ENCODE measurements at regions not wholly inside any gene's neighbourhood (a gene's known extent, or its start where the extent isn't known, plus 50 kb on each side); places are given as distances from the start of the nearest gene placed in this dataset.

- DNase-seq (ENCODE audit: low read depth, low spot score) = peak; percentile 57
- H3K4me3 ChIP-seq (ENCODE audit: low read depth, low read length) = no peak overlapping the region
- in situ Hi-C loops (cut with HindIII; ENCODE audit: low sequenced_read_pairs) = no loop called here
- TF ChIP-seq CTCF (IDR thresholded peaks at IDR 0.05; ENCODE audit: low read depth, low read length) = no peak
These were observed 325.9 kb downstream of the COL12A1 start for GRCh38 chr6:74879976-74880375.

DNA sequence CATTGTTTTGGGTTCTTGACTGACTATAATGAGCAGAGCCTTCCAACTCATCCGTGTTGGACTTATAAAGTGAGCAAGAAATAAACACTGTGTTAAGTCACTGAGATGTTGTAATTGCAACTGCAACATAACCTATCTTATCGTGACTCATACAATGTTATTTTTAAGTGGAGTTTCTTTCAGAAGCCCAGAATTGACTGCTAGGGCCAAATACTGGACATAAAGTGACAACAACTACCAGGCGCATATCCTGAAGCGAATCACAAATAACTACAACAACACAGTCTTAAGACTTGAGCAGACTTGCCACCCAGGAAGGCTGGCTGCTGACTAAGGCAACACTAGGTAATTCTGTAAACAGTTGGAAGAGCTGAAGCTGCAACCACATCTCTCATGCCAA lies 326.6 kb downstream of the COL12A1 start:
- in situ Hi-C loops (cut with HindIII; ENCODE audit: low sequenced_read_pairs) = no loop called here
- no peak overlapping the region for H3K4me3 ChIP-seq (ENCODE audit: low read depth, low read length)
- peak; percentile 81 for DNase-seq (ENCODE audit: low read depth, low spot score)
- TF ChIP-seq CTCF (IDR thresholded peaks at IDR 0.05; ENCODE audit: low read depth, low read length) = no peak

DNA sequence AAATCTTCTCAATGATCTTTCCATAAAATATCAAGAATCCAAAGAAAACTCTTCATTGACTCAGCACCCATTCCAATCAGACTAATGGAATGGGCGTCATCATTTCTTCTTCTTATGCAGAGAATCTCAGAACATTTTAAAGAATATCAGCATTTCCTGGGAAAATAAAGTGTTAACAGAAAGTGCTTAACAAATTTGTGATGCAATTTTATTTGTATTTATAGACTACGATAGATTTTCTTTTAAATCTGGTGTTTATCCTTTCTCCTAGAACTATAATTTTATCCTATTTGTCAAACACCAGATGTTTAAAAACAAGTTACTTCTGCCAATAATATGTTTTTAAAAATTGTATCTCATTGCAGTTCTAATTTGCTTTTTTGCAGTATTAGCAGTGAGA lies 330.7 kb downstream of the COL12A1 start:
- H3K4me3 ChIP-seq (ENCODE audit: low read depth, low read length) = no peak overlapping the region
- in situ Hi-C loops (cut with HindIII; ENCODE audit: low sequenced_read_pairs) = no loop called here
- no peak for DNase-seq (ENCODE audit: low read depth, low spot score)
- no peak for TF ChIP-seq CTCF (IDR thresholded peaks at IDR 0.05; ENCODE audit: low read depth, low read length)

GRCh38 chr6:74872754-74873476 lies 332.9 kb downstream of the COL12A1 start:
- in situ Hi-C loops (cut with HindIII; ENCODE audit: low sequenced_read_pairs) = no loop called here
- H3K4me3 ChIP-seq (ENCODE audit: low read depth, low read length) = no peak overlapping the region
- no peak for DNase-seq (ENCODE audit: low read depth, low spot score)
- no peak for TF ChIP-seq CTCF (IDR thresholded peaks at IDR 0.05; ENCODE audit: low read depth, low read length)

DNA sequence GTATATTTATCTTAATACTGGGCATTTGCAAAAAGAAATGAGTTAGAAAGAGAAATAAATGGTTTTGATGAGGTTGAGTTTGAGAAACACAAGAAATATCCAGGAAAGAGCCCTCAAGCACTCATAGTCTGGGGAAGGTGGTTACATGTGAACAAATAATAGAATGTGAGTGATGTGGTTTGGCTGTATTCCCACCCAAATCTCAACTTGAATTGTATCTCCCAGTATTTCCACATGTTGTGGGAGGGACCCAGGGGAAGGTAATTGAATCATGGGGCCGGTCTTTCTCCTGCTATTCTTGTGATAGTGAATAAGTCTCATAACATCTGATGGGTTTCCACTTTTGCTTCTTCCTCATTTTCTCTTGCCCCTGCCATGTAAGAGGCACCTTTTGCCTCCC lies 334.1 kb downstream of the COL12A1 start:
- DNase-seq (ENCODE audit: low read depth, low spot score) = peak; percentile 86
- H3K4me3 ChIP-seq (ENCODE audit: low read depth, low read length) = no peak overlapping the region
- no peak for TF ChIP-seq CTCF (IDR thresholded peaks at IDR 0.05; ENCODE audit: low read depth, low read length)
- in situ Hi-C loops (cut with HindIII; ENCODE audit: low sequenced_read_pairs) = no loop called here

DNA sequence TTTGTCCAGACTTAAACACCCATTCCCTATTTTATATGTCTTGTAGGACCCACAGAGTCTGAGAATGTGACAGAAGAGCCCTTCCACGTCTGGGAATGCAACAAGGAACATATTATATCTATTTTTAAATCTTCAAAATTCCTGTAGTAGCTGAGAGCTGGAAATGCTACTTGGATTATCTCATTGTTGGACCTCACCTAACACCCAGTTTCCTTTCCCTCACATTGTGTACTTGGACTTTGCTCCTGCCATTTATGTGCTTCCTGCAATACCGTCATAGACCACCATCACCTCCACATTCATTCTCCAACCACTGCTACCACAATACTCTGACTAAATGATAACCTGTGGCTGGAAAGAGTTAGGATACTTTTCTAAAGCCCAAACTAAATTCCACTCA lies 335.4 kb downstream of the COL12A1 start:
- peak; percentile 13 for TF ChIP-seq CTCF (IDR thresholded peaks at IDR 0.05; ENCODE audit: low read depth, low read length)
- peak; percentile 64 for DNase-seq (ENCODE audit: low read depth, low spot score)
- in situ Hi-C loops (cut with HindIII; ENCODE audit: low sequenced_read_pairs) = no loop called here

More for the DNA sequence above, 335.4 kb downstream of the COL12A1 start:
- no peak overlapping the region for H3K4me3 ChIP-seq (ENCODE audit: low read depth, low read length)

All from astrocyte of the spinal cord (primary cell).